Left ventricle myocardium inferior (tissue), 1 donor: ENCODE measurements at regions not wholly inside any gene's neighbourhood (a gene's known extent, or its start where the extent isn't known, plus 50 kb on each side); places are given as distances from the start of the nearest gene placed in this dataset.

Source experiments
- DNase-seq: peaks from one replicate; pipeline ENCODE4 v3.0.0-alpha.2; 2020
- H3K27ac ChIP-seq: fragments of 200-600 bp; replicated peaks from 2 replicates; pipeline ENCODE4 v1.8.0; 2021
- H3K27me3 ChIP-seq: fragments of 200-600 bp; 2 replicates; pipeline ENCODE4 v1.8.0; 2021; ENCODE audit warnings: low read depth
- H3K36me3 ChIP-seq: fragments of 200-600 bp; 2 replicates; pipeline ENCODE4 v1.8.0; 2021
- H3K4me1 ChIP-seq: fragments of 200-600 bp; 2 replicates; pipeline ENCODE4 v1.8.0; 2021
- H3K4me3 ChIP-seq: fragments of 200-600 bp; 2 replicates; pipeline ENCODE4 v1.8.0; 2021; ENCODE audit warnings: mild to moderate bottlenecking, moderate library complexity
- H3K9me3 ChIP-seq: fragments of 200-600 bp; replicated peaks from 2 replicates; pipeline ENCODE4 v1.8.0; 2021
- CTCF ChIP-seq: fragments of 200-600 bp; IDR thresholded peaks from 2 replicates; pipeline ENCODE4 v1.8.0; 2021; ENCODE audit warnings: antibody characterized with exemption, mild to moderate bottlenecking, borderline replicate concordance
- intact Hi-C: fragments of 100-400 bp; cut with micrococcal nuclease; formaldehyde crosslinking; loops from one replicate; pipeline ENCODE4 v1.11.0; 2022
- donor health status: DM: no; HTN: yes; CAD: no; lungs with severe emphysema.

GRCh38 chr4:33746979-33747378 is 2497.3 kb downstream of the ARAP2 start:
- intact Hi-C loops, result no loop called here
- Histone ChIP-seq H3K4me1 (no peaks in the 10 kb centered on the region), H3K27ac (no peak overlapping the region), H3K36me3 (no peaks in the 10 kb centered on the region), H3K27me3 (no peaks in the 10 kb centered on the region), H3K9me3 (peaks cover 5% of the 10 kb centered on the region), H3K4me3 (no peak overlapping the region)
- DNase-seq, result no peak
- TF ChIP-seq CTCF, result no peak

- intact Hi-C loops, result no loop called here
- no peak overlapping the region for H3K4me3 ChIP-seq
- DNase-seq, result no peak
- H3K27ac ChIP-seq, result no peak overlapping the region
- TF ChIP-seq CTCF, result no peak
- H3K9me3 ChIP-seq, result no peaks in the 10 kb centered on the region
- H3K4me1 ChIP-seq, result no peaks in the 10 kb centered on the region
- H3K27me3 ChIP-seq, result no peaks in the 10 kb centered on the region
- H3K36me3 ChIP-seq, result no peaks in the 10 kb centered on the region
Measured at GRCh38 chr4:33751050-33751449, 2493.3 kb downstream of the ARAP2 start.

GRCh38 chr4:33772582-33772981 is 2471.7 kb downstream of the ARAP2 start:
- H3K36me3 ChIP-seq, result no peaks in the 10 kb centered on the region
- H3K9me3 ChIP-seq, result peaks cover 12% of the 10 kb centered on the region
- TF ChIP-seq CTCF, result no peak
- H3K4me1 ChIP-seq, result no peaks in the 10 kb centered on the region
- H3K27ac ChIP-seq, result no peak overlapping the region
- intact Hi-C loops, result no loop called here
- DNase-seq, result no peak
- no peaks in the 10 kb centered on the region for H3K27me3 ChIP-seq
- no peak overlapping the region for H3K4me3 ChIP-seq

GRCh38 chr4:33780952-33781791 is 2463.1 kb downstream of the ARAP2 start:
- H3K4me3 ChIP-seq, result no peak overlapping the region
- H3K4me1 ChIP-seq, result no peaks in the 10 kb centered on the region
- no peak for DNase-seq
- no peak overlapping the region for H3K27ac ChIP-seq
- H3K9me3 ChIP-seq, result no peaks in the 10 kb centered on the region
- H3K27me3 ChIP-seq, result no peaks in the 10 kb centered on the region
- no peak for TF ChIP-seq CTCF
- H3K36me3 ChIP-seq, result no peaks in the 10 kb centered on the region
- intact Hi-C loops, result no loop called here

GRCh38 chr4:33785843-33786242 is 2458.5 kb downstream of the ARAP2 start:
- DNase-seq, result no peak
- Histone ChIP-seq H3K27ac (no peak overlapping the region), H3K4me3 (no peak overlapping the region), H3K4me1 (no peaks in the 10 kb centered on the region), H3K9me3 (no peaks in the 10 kb centered on the region), H3K27me3 (no peaks in the 10 kb centered on the region), H3K36me3 (no peaks in the 10 kb centered on the region)
- intact Hi-C loops, result no loop called here
- no peak for TF ChIP-seq CTCF
